ENCODE measurements at regions not wholly inside any gene's neighbourhood (a gene's known extent, or its start where the extent isn't known, plus 50 kb on each side); places are given as distances from the start of the nearest gene placed in this dataset.
"Not testable (repeated sequence)": the region's sequence is repeated elsewhere in the genome, so short reads cannot be mapped to it uniquely, and the experiment has no call there.

GRCh38 chr22:46033256-46034200 is 56.6 kb upstream of the WNT7B start:
- 96% methylated on average over 7 of the region's 11 CpGs for WGBS (ENCODE audit: insufficient coverage)
- no peaks in the 10 kb centered on the region for H3K36me3 ChIP-seq (ENCODE audit: control insufficient read depth, insufficient read depth, low read length)

GRCh38 chr22:46034480-46034879 is 57.5 kb upstream of the WNT7B start:
- not testable (repeated sequence) for H3K4me3 ChIP-seq (ENCODE audit: low read length)
- WGBS (ENCODE audit: insufficient coverage) = 83% methylated on average over 1 of the region's 5 CpGs

More at GRCh38 chr22:46033256-46034200, 56.6 kb upstream of the WNT7B start:
- Histone ChIP-seq H3K27ac (ENCODE audit: low read length) (no peak overlapping the region), H3K9me3 (replicated peaks; ENCODE audit: control insufficient read depth, low read depth, low read length) (no peaks in the 10 kb centered on the region), H3K4me1 (ENCODE audit: control insufficient read depth, insufficient read depth, low read length) (peaks cover 22% of the 10 kb centered on the region), H3K4me3 (ENCODE audit: low read length) (no peak overlapping the region), H3K27me3 (ENCODE audit: control insufficient read depth, insufficient read depth, low read length) (no peaks in the 10 kb centered on the region)
- no peak for DNase-seq

GRCh38 chr22:46035380-46035741 is 58.4 kb upstream of the WNT7B start:
- Histone ChIP-seq H3K4me1 (ENCODE audit: control insufficient read depth, insufficient read depth, low read length) (peaks cover 18% of the 10 kb centered on the region), H3K27ac (ENCODE audit: low read length) (peak overlapping the region; percentile 90), H3K9me3 (replicated peaks; ENCODE audit: control insufficient read depth, low read depth, low read length) (no peaks in the 10 kb centered on the region), H3K36me3 (ENCODE audit: control insufficient read depth, insufficient read depth, low read length) (peaks cover under 1% of the 10 kb centered on the region), H3K27me3 (ENCODE audit: control insufficient read depth, insufficient read depth, low read length) (no peaks in the 10 kb centered on the region), H3K4me3 (ENCODE audit: low read length) (peak overlapping the region; percentile 47)
- 0% methylated on average over 11 of the region's 16 CpGs for WGBS (ENCODE audit: insufficient coverage)
- DNase-seq = no peak

More at GRCh38 chr22:46034480-46034879, 57.5 kb upstream of the WNT7B start:
- not testable (repeated sequence) for H3K9me3 ChIP-seq (replicated peaks; ENCODE audit: control insufficient read depth, low read depth, low read length); H3K27me3 ChIP-seq (ENCODE audit: control insufficient read depth, insufficient read depth, low read length); H3K27ac ChIP-seq (ENCODE audit: low read length); H3K36me3 ChIP-seq (ENCODE audit: control insufficient read depth, insufficient read depth, low read length); DNase-seq
- peaks cover 22% of the 10 kb centered on the region for H3K4me1 ChIP-seq (ENCODE audit: control insufficient read depth, insufficient read depth, low read length)

GRCh38 chr22:46035742-46036557 is 59.0 kb upstream of the WNT7B start:
- Histone ChIP-seq H3K27me3 (ENCODE audit: control insufficient read depth, insufficient read depth, low read length) (no peaks in the 10 kb centered on the region), H3K4me1 (ENCODE audit: control insufficient read depth, insufficient read depth, low read length) (peaks cover 15% of the 10 kb centered on the region), H3K27ac (ENCODE audit: low read length) (peak overlapping the region; percentile 91), H3K4me3 (ENCODE audit: low read length) (peak overlapping the region; percentile 74), H3K9me3 (replicated peaks; ENCODE audit: control insufficient read depth, low read depth, low read length) (no peaks in the 10 kb centered on the region), H3K36me3 (ENCODE audit: control insufficient read depth, insufficient read depth, low read length) (peaks cover 6% of the 10 kb centered on the region)
- DNase-seq = peak; percentile 100
- under 1% methylated on average over 80 of the region's 84 CpGs for WGBS (ENCODE audit: insufficient coverage)

DNA sequence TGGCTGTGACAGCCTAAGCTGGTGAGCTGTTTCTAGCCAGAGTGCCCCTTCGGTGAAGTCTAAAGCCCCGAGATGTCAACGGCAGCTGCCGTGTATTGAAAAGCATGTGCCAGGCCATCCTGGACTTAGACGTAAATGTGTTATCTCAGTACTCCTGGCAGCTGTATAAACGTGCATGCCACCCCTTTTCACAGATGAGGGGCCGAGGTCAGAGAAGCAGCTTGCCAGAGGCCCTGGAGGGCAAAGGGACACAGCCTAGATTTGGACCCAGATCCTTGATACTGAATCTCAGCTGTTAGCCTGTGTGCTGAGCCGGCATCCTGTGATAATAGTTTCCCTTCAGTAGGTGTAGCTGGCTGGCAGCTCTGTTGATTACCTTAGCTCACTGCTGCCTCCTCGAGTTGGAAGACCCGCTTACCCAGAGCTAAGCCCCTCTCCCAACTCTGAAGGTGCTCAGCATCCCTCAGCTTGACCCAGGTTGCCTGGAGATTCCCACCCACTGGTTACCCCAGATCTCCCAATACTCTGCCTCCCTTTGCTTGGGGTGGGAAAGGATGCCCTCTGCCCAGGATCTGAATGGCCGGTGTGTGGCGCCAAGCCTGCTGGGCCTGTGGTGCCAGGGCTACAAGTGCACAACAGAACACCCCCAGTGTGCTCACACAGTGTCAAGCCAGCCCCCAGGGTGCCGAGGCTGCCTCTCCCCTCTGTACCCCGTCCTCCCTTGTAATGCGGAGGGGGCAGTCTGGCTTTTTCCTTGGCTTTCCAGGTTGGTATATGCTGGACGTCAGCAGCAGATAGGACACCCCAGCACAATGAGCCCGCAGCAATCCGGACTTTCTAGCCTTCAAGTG is 59.8 kb upstream of the WNT7B start:
- H3K4me3 ChIP-seq (ENCODE audit: low read length) = peak overlapping the region; percentile 74
- H3K36me3 ChIP-seq (ENCODE audit: control insufficient read depth, insufficient read depth, low read length) = peaks cover 6% of the 10 kb centered on the region
- H3K27ac ChIP-seq (ENCODE audit: low read length) = peak overlapping the region; percentile 91
- peaks cover 15% of the 10 kb centered on the region for H3K4me1 ChIP-seq (ENCODE audit: control insufficient read depth, insufficient read depth, low read length)
- peak; percentile 53 for DNase-seq
- WGBS (ENCODE audit: insufficient coverage) = 41% methylated on average over 15 of the region's 18 CpGs
- H3K9me3 ChIP-seq (replicated peaks; ENCODE audit: control insufficient read depth, low read depth, low read length) = no peaks in the 10 kb centered on the region
- H3K27me3 ChIP-seq (ENCODE audit: control insufficient read depth, insufficient read depth, low read length) = no peaks in the 10 kb centered on the region

DNA sequence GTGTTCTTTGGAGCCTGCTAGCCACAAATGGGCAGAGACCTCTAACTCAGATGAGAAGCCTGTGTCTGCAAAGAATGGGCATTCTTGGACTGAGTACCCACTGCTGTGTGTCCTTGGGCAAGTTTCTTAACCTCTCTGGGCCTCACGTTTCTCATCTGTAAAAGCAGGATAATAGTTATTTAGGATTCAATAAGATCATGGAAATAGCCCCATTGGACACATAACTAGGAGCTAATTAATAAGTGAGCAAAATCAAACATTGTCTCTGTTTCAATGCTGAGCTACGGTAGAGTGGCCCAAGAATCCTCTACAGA is 61.2 kb upstream of the WNT7B start:
- Histone ChIP-seq H3K27me3 (ENCODE audit: control insufficient read depth, insufficient read depth, low read length) (no peaks in the 10 kb centered on the region), H3K27ac (ENCODE audit: low read length) (no peak overlapping the region), H3K36me3 (ENCODE audit: control insufficient read depth, insufficient read depth, low read length) (peaks cover 6% of the 10 kb centered on the region), H3K4me3 (ENCODE audit: low read length) (no peak overlapping the region), H3K9me3 (replicated peaks; ENCODE audit: control insufficient read depth, low read depth, low read length) (no peaks in the 10 kb centered on the region), H3K4me1 (ENCODE audit: control insufficient read depth, insufficient read depth, low read length) (peaks cover 20% of the 10 kb centered on the region)
- DNase-seq = no peak
- WGBS (ENCODE audit: insufficient coverage) = 100% methylated on average over 1 of the region's 2 CpGs

- Histone ChIP-seq H3K4me1 (ENCODE audit: control insufficient read depth, insufficient read depth, low read length) (peaks cover 26% of the 10 kb centered on the region), H3K36me3 (ENCODE audit: control insufficient read depth, insufficient read depth, low read length) (peaks cover 6% of the 10 kb centered on the region), H3K27ac (ENCODE audit: low read length) (no peak overlapping the region), H3K9me3 (replicated peaks; ENCODE audit: control insufficient read depth, low read depth, low read length) (no peaks in the 10 kb centered on the region), H3K27me3 (ENCODE audit: control insufficient read depth, insufficient read depth, low read length) (no peaks in the 10 kb centered on the region), H3K4me3 (ENCODE audit: low read length) (no peak overlapping the region)
- no peak for DNase-seq
- 59% methylated on average over 11 of the region's 18 CpGs for WGBS (ENCODE audit: insufficient coverage)
These were observed 61.8 kb upstream of the WNT7B start for GRCh38 chr22:46038516-46039430.

DNA sequence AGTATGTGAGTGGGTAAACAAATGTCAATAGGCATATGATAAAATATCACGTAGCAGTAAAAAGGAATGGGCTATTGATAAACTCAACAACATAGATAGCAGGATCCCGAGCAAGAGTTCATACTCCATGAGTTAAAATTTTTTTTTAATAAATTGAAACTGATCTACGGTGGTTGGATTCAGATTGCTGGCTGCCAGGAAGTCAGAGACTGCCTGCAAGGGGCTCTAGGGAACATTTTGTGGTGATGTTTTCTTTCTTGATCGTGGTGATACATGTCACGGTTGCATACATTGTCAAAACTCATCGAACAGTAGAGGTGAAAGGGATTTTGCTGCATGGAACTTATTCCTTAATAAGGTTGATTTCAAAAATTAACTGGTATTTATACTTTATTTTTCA is 62.6 kb upstream of the WNT7B start:
- Histone ChIP-seq H3K36me3 (ENCODE audit: control insufficient read depth, insufficient read depth, low read length) (peaks cover 6% of the 10 kb centered on the region), H3K27ac (ENCODE audit: low read length) (no peak overlapping the region), H3K9me3 (replicated peaks; ENCODE audit: control insufficient read depth, low read depth, low read length) (no peaks in the 10 kb centered on the region), H3K4me3 (ENCODE audit: low read length) (no peak overlapping the region), H3K27me3 (ENCODE audit: control insufficient read depth, insufficient read depth, low read length) (no peaks in the 10 kb centered on the region), H3K4me1 (ENCODE audit: control insufficient read depth, insufficient read depth, low read length) (peaks cover 33% of the 10 kb centered on the region)
- no peak for DNase-seq
- 53% methylated on average over 2 of the region's 6 CpGs for WGBS (ENCODE audit: insufficient coverage)

Measured in muscle of leg (tissue), 3 donors.